GM12864 (cell line): ENCODE measurements at regions not wholly inside any gene's neighbourhood (a gene's known extent, or its start where the extent isn't known, plus 50 kb on each side); places are given as distances from the start of the nearest gene placed in this dataset.

Source experiments
- DNase-seq: peaks from one replicate; pipeline ENCODE4 v3.0.0-alpha.2; 2011; ENCODE audit warnings: low read depth
- H3K4me3 ChIP-seq: 2 replicates; pipeline ENCODE4 v1.5.1; 2011; ENCODE audit warnings: mild to moderate bottlenecking, low read depth, low read length, control low read depth
- TF ChIP-seq, protein P1 (sequence below): IDR thresholded peaks from 2 replicates; pipeline ENCODE4 v1.5.1; 2011; ENCODE audit warnings: low read depth, mild to moderate bottlenecking, moderate library complexity, low read length, control low read depth, inconsistent platforms; ENCODE audit errors: missing control alignments

DNA sequence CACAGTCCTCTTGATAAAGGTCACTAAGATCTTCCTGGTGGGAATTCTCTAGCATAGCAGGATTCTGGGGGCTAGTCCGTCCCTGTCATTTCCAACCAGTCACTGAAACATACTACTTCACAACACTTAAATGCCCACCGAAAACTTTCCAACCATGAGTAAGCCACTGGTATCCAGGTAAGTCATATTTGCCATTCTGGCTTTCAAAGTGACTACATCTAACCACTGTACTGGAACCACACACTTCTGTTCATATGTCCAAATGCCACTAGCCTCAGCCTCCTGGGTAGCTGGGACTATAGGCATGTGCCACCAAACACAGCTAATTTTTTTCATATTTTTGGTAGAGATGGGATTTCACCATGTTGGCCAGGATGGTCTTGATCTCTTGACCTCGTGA is 64.3 kb upstream of the VANGL1 start:
- no peak for DNase-seq
- H3K4me3 ChIP-seq: no peak overlapping the region
- TF ChIP-seq, protein P1, sequence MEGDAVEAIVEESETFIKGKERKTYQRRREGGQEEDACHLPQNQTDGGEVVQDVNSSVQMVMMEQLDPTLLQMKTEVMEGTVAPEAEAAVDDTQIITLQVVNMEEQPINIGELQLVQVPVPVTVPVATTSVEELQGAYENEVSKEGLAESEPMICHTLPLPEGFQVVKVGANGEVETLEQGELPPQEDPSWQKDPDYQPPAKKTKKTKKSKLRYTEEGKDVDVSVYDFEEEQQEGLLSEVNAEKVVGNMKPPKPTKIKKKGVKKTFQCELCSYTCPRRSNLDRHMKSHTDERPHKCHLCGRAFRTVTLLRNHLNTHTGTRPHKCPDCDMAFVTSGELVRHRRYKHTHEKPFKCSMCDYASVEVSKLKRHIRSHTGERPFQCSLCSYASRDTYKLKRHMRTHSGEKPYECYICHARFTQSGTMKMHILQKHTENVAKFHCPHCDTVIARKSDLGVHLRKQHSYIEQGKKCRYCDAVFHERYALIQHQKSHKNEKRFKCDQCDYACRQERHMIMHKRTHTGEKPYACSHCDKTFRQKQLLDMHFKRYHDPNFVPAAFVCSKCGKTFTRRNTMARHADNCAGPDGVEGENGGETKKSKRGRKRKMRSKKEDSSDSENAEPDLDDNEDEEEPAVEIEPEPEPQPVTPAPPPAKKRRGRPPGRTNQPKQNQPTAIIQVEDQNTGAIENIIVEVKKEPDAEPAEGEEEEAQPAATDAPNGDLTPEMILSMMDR: no peak

DNA sequence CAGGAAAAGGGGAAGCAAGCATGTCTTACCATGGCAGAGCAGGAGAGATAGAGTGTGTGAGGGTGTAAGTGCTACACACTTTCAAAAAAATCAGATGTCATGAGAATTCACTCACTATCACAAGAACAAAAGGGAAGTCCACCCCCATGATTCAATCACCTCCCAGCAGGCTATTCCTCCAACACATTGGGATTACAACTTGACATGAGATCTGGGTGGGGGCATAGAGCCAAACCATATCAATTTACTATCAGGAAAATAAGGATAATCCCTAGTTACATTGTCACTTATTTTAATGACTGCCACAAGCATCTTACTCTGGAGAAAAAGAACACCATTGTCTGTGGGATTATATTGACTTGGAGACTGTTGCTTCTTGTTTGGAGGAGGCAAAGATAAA is 66.1 kb upstream of the VANGL1 start:
- DNase-seq: no peak
- no peak overlapping the region for H3K4me3 ChIP-seq
- TF ChIP-seq, protein P1: no peak

- no peak overlapping the region for H3K4me3 ChIP-seq
- TF ChIP-seq, protein P1: no peak
- no peak for DNase-seq
These were observed 69.1 kb upstream of the VANGL1 start for GRCh38 chr1:115572710-115573109.

DNA sequence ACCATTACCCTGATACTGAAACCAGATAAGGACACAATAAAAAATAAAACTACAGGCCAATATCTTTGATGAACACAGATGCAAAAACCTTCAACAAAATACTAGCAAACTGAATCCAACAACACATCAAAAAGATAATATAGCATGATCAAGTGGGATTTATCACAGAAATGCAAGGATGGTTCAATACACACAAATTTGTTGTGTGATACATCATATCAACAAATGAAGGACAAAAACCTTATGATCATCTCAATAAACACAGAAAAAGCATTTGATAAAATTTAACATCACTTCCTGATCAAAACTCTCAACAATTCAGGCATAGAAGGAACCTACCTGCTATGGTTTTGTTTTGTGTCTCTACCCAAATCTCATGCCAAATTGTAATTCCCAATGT is 74.3 kb upstream of the VANGL1 start:
- no peak for DNase-seq
- H3K4me3 ChIP-seq: no peak overlapping the region
- TF ChIP-seq, protein P1: no peak

DNA sequence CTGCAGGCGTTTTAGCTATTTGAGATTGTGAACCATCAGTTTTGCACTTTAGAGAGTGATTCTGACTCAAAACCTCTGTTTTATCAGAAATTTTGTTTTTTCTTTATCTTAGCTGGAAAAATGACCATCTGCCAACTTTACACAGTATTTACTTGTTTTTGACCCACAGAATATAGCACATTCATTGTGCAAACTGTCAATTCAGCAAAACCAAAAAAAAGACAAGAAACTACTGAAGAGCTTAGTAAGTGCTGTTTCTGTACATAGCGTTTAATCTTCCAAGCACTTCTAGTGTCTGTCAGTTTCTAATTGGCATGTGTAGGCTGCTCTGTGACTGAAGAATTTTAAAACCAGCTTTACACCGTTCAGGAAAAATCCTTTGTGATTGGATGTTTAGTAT is 76.0 kb upstream of the VANGL1 start:
- TF ChIP-seq, protein P1: no peak
- no peak for DNase-seq
- no peak overlapping the region for H3K4me3 ChIP-seq

- TF ChIP-seq, protein P1: no peak
- H3K4me3 ChIP-seq: no peak overlapping the region
- DNase-seq: no peak
These were observed 76.4 kb upstream of the VANGL1 start for GRCh38 chr1:115565353-115565752.

- TF ChIP-seq, protein P1: no peak
- no peak for DNase-seq
- H3K4me3 ChIP-seq: no peak overlapping the region
These were observed 77.6 kb upstream of the VANGL1 start for GRCh38 chr1:115564201-115564600.
